GM19025 (cell line): ENCODE measurements at regions not wholly inside any gene's neighbourhood (a gene's known extent, or its start where the extent isn't known, plus 50 kb on each side); places are given as distances from the start of the nearest gene placed in this dataset.
"Not testable (repeated sequence)": the region's sequence is repeated elsewhere in the genome, so short reads cannot be mapped to it uniquely, and the experiment has no call there.

Source experiments
- ATAC-seq: cut with Tn5 transposase; IDR thresholded peaks from one replicate; pipeline ENCODE4 v1.9.1; 2021; ENCODE audit warnings: mild to moderate bottlenecking, low read depth, moderate library complexity; ENCODE audit not compliant: unreplicated experiment

GRCh38 chr5:93953442-93953841 lies 212.0 kb upstream of the POU5F2 start:
- ATAC-seq, result no peak

GRCh38 chr5:93941897-93942296 lies 200.5 kb upstream of the POU5F2 start:
- no peak for ATAC-seq

- ATAC-seq, result not testable (repeated sequence)
These were observed 191.9 kb upstream of the POU5F2 start for GRCh38 chr5:93933269-93933668.

GRCh38 chr5:93930098-93930497 lies 188.7 kb upstream of the POU5F2 start:
- no peak for ATAC-seq

- no peak for ATAC-seq
These were observed 187.7 kb upstream of the POU5F2 start for GRCh38 chr5:93929131-93929530.

GRCh38 chr5:93926831-93927620 lies 185.6 kb upstream of the POU5F2 start:
- no peak for ATAC-seq

GRCh38 chr5:93925321-93925720 lies 183.9 kb upstream of the POU5F2 start:
- no peak for ATAC-seq

- ATAC-seq, result no peak
These were observed 183.2 kb upstream of the POU5F2 start for GRCh38 chr5:93924628-93925027.

- ATAC-seq, result no peak
These were observed 181.2 kb upstream of the POU5F2 start for GRCh38 chr5:93922551-93922950.

- ATAC-seq, result no peak
These were observed 179.6 kb upstream of the POU5F2 start for GRCh38 chr5:93921001-93921400.

- no peak for ATAC-seq
These were observed 175.5 kb upstream of the POU5F2 start for GRCh38 chr5:93916872-93917271.

- no peak for ATAC-seq
These were observed 173.7 kb upstream of the POU5F2 start for GRCh38 chr5:93915142-93915553.

GRCh38 chr5:93911609-93912008 lies 170.2 kb upstream of the POU5F2 start:
- no peak for ATAC-seq

- ATAC-seq, result no peak
These were observed 168.0 kb upstream of the POU5F2 start for GRCh38 chr5:93909356-93909755.

- ATAC-seq, result no peak
These were observed 163.5 kb upstream of the POU5F2 start for GRCh38 chr5:93904917-93905316.

GRCh38 chr5:93902288-93902687 lies 160.9 kb upstream of the POU5F2 start:
- ATAC-seq, result no peak

GRCh38 chr5:93899026-93899600 lies 157.7 kb upstream of the POU5F2 start:
- no peak for ATAC-seq

- ATAC-seq, result no peak
These were observed 153.4 kb upstream of the POU5F2 start for GRCh38 chr5:93894601-93895354.

- no peak for ATAC-seq
These were observed 151.7 kb upstream of the POU5F2 start for GRCh38 chr5:93893075-93893474.

GRCh38 chr5:93892481-93892880 lies 151.1 kb upstream of the POU5F2 start:
- ATAC-seq, result no peak
